AG04450 (cell line): ENCODE measurements at regions not wholly inside any gene's neighbourhood (a gene's known extent, or its start where the extent isn't known, plus 50 kb on each side); places are given as distances from the start of the nearest gene placed in this dataset.

Experiments
- CTCF ChIA-PET: fragments of 300-600, 350-600 bp; formaldehyde crosslinking; extraction: SDS; loops from one replicate; lab custom pipeline; 2022; ENCODE audit warnings: antibody characterized with exemption, inconsistent platforms; lab: Charles Lee
- POLR2A ChIA-PET: fragments of 350-600 bp; formaldehyde crosslinking; extraction: SDS; loops from one replicate; lab custom pipeline; 2021; ENCODE audit warnings: antibody characterized with exemption, inconsistent platforms; lab: Yijun Ruan, JAX
- DNase-seq: peaks from one replicate; pipeline ENCODE4 v3.0.0-alpha.2; 2011; ENCODE audit warnings: low read depth, low spot score
- H3K27ac ChIP-seq: one replicate; pipeline ENCODE4 v1.5.1; 2012; ENCODE audit warnings: low read depth, low read length, control low read depth
- H3K27me3 ChIP-seq: one replicate; pipeline ENCODE4 v1.6.0; 2012; ENCODE audit warnings: low read length; ENCODE audit not compliant: control insufficient read depth, insufficient read depth
- H3K4me3 ChIP-seq: 2 replicates; pipeline ENCODE4 v1.5.1; 2011; ENCODE audit warnings: mild to moderate bottlenecking, low read depth, low read length, control low read depth
- H3K9me3 ChIP-seq: 2 replicates; pipeline ENCODE4 v1.5.1; 2012; ENCODE audit warnings: low read length; ENCODE audit not compliant: control insufficient read depth, insufficient read depth
- CTCF ChIP-seq: IDR thresholded peaks from 2 replicates; pipeline ENCODE4 v1.5.1; 2011; ENCODE audit warnings: low read depth, low read length, control low read depth, inconsistent platforms

- ChIA-PET CTCF (no interaction called here), POLR2A (interaction anchor here (0.6 kb wide), 1 partner anchor 597 kb away, joined by 3 read pairs; no protein-coding TSS in a partner anchor)
- Histone ChIP-seq H3K4me3 (no peak overlapping the region), H3K27me3 (no peaks in the 10 kb centered on the region), H3K9me3 (no peaks in the 10 kb centered on the region), H3K27ac (no peak overlapping the region)
- no peak for TF ChIP-seq CTCF
- no peak for DNase-seq
Measured at GRCh38 chr6:155980014-155980767, 524.6 kb upstream of the NOX3 start.

- CTCF ChIA-PET = no interaction called here
- H3K27ac ChIP-seq = no peak overlapping the region
Measured at GRCh38 chr6:155975506-155975905, 519.9 kb upstream of the NOX3 start.

GRCh38 chr6:155974811-155975323, 519.2 kb upstream of the NOX3 start:
- ChIA-PET CTCF (no interaction called here), POLR2A (no interaction called here)
- TF ChIP-seq CTCF = no peak
- DNase-seq = no peak
- Histone ChIP-seq H3K27ac (no peak overlapping the region), H3K9me3 (peaks cover 2% of the 10 kb centered on the region; the same call in 1 of the 2 replicates), H3K4me3 (no peak overlapping the region), H3K27me3 (no peaks in the 10 kb centered on the region)

More at GRCh38 chr6:155975506-155975905, 519.9 kb upstream of the NOX3 start:
- DNase-seq = no peak
- Histone ChIP-seq H3K9me3 (peaks cover 2% of the 10 kb centered on the region; the same call in 1 of the 2 replicates), H3K27me3 (no peaks in the 10 kb centered on the region), H3K4me3 (no peak overlapping the region)
- POLR2A ChIA-PET = no interaction called here
- TF ChIP-seq CTCF = no peak

GRCh38 chr6:155974359-155974758, 518.7 kb upstream of the NOX3 start:
- Histone ChIP-seq H3K9me3 (peaks cover 2% of the 10 kb centered on the region; the same call in 1 of the 2 replicates), H3K27me3 (no peaks in the 10 kb centered on the region), H3K27ac (no peak overlapping the region), H3K4me3 (no peak overlapping the region)
- no peak for TF ChIP-seq CTCF
- ChIA-PET POLR2A (no interaction called here), CTCF (no interaction called here)
- no peak for DNase-seq
